NCI-H748 (cell line): ENCODE measurements at regions not wholly inside any gene's neighbourhood (a gene's known extent, or its start where the extent isn't known, plus 50 kb on each side); places are given as distances from the start of the nearest gene placed in this dataset.
"Not testable (repeated sequence)": the region's sequence is repeated elsewhere in the genome, so short reads cannot be mapped to it uniquely, and the experiment has no call there.

Experiments
- DNase-seq: peaks from one replicate; lab custom pipeline; 2025; ENCODE audit not compliant: unreplicated experiment; lab: John Stamatoyannopoulos, UW

DNA sequence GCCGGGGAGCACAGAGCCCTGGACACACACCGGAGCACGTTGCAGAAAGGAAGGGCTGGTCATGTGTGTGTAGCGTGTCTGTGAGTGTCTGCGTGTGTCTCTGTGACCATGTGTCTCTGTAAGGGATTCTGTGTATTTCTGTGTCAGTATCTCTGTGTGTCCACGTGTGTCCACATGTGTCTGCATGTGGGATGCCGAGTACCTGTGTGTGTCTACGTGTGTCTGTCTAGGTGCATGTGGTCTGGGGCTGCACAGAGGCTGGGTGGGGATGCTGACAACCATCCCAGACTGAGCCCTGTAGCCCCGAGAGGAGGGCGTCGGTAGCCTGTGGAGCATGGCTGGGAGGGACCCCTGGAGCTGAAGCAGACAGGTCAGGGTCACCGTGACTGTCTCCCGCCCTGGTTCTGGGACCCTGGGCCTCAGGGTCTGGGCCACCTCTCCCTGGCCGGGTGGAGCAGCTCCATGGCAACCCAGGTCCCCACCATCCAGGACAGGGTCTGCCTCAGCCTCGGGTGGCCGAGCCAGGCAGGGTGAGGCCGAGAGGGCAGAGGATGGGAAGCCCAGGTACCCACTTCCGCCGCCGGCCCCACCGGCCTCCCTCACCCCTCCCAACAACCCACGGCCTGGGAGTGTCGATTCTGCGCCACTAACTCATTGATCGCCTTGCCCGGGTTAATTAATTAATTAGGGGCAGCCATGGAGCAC is 122.7 kb downstream of the FAM53A start:
- no peak for DNase-seq

DNA sequence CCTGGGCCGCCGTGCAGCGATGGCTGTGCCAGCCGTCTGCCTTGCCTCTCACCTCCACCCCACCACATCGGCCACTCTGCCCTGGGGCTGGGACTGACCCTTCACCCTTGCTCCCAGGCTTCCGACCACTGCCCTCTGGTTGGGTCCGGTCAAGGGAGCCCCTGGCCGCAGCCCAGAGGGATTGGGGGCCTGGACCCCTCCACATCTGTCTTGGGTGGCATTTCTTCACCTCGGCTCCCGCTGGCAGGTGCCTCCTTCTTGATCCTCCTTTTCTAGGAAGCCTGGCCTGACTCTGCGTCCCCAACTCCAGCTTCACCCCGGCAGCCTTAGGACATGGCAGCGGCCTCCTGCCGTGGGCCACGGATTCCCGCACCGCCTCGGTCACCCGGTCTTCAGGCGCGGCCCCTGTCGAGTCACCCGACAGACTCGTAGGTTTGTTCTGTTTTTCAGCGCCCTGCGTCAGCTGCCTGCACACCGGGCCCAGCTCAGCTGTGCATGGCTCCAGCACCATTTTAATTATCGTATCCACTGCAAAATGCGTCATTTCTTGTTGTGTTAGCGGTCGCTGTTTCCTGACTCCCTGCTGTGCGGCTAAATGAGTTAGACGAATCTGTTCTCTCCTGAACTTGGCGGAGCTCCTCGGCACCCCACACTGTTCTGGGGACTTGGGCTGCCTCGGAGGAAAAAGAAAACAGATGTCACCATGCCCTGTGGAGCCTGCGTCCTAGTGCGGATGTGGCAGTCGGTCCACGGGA is 124.0 kb downstream of the FAM53A start:
- no peak for DNase-seq

DNA sequence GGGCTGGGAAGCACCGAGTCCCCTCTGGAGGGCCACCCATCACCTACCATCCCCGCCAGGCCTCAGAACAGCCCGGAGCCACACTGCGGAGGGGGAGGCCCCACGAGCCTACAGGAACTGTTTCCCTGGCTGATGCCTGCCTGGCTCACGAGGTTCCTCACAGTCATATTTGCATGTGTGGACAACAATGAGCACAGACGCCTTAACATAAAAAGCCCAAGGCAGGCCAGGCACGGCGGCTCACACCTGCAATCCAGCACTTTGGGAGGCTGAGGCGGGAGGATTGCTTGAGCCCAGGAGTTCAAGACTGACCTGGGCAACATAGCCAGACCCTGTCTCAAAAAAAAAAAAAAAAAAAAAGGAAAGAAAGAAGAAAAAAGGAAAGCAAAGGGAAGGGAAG is 125.9 kb downstream of the FAM53A start:
- no peak for DNase-seq

DNA sequence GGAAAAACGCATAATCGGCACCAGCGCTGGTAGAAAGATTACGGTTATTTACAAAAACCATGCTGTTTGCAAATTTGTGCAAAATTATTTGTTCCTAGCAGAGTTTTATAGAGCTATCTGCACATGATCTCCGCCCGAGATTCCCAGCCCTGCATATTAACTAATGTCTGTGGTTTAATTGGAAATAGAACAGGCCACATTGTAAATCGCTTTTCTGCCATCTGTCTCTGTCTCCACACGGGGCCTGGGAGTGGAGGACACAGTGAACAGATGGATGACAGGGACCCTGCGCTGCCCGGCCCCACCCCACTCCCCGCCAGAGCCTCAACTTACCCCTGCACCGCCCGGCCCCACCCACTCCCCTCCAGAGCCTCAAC is 126.9 kb downstream of the FAM53A start:
- no peak for DNase-seq

DNA sequence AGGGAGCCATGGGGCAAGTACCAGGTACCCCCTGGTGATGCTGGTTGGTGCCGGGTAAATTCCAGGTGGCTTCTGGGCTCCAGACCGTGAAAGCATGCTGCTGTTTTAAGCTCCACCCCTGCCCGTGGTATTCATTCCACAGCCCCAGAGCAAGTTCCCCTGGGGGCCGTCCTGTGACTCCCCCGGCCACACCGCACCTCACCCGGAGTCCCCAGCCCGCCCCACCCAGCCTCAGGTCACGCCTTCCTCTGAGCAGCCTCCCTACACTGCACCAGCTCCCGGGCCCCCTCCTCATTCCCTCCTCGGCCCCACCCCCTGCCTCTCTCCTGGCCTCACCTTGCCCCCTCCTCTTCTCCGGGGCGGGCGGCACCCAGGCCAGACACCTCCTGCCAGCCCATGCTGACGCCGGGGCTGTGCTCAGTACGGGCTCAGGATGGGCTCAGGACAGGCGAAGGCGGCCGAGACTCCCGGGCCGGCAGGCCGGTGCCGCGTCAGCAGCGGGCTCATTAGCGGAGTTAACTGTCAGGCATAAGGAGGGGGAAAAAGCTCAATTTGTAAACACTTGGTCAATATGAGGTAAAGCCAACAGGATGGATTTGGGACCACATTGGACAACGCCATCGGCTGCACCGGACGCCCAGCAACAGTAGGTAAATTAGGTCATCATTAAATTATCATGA is 127.4 kb downstream of the FAM53A start:
- DNase-seq = no peak

DNA sequence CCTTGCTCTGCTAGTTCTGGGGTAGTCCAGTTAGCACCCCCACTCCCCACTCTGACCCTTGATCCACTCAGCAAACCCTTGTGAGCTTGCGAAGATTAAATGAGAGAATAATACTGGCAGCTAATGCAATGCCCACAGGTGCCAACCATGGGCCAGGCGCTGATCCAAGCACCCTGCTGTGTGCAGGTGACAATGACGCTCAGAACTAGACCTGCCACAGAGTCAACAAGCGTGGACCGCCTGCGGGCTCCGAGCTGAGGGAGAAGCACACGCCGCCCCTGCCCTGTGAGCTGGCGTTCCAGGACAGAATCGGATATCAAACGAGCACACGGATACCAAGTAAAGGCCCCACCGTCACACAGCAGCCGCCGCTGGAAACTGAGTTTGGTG is 129.2 kb downstream of the FAM53A start:
- DNase-seq = peak; percentile 52

DNA sequence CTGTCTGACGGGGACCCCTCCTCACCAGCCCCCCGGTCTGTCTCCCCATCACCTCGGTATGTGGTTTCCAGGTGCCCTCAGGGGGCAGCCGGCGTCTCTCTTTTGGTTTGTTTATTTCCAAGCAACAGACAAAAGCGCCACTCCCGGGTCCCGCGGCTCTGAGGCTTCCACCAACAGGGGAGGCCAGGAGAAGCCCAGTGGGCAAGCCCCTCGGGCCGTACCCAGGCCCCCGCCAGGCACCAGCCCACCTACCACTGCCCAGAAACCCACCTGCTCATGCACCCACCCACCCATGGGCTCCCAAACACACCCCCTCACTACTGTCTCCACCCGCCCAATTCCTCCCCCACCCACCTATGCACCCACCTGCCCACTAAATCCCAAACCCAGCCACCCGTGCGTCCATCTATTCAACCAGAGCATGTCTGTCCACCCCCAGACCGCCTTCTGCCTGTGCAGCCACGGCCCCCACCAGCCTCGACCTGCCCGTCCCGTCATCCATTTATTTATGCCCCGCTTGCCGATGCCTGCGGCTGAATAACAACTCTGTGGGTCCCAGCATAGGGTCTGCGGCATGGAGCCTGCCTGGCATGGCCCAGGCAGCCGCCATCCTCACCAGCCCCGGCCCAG is 129.8 kb downstream of the FAM53A start:
- DNase-seq = no peak

DNA sequence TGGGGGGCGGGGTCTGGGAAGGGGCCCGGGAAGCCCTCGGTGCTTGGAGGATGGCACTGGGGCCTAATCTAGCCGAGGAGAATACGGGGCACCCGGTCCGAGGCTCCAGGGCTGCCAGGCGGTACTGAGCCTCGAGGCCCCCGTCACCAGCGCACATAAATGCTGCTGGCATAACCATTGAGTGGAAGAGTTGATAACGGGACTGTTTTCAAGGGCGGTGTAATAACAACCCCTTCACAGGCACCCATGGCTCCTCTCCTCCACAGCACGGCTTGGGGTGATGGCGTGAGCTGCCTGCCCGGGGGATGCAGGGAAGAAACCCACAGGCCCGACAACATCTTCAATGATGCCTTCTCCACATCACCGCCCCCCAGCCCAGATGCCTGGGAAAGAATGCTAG is 130.7 kb downstream of the FAM53A start:
- no peak for DNase-seq

DNA sequence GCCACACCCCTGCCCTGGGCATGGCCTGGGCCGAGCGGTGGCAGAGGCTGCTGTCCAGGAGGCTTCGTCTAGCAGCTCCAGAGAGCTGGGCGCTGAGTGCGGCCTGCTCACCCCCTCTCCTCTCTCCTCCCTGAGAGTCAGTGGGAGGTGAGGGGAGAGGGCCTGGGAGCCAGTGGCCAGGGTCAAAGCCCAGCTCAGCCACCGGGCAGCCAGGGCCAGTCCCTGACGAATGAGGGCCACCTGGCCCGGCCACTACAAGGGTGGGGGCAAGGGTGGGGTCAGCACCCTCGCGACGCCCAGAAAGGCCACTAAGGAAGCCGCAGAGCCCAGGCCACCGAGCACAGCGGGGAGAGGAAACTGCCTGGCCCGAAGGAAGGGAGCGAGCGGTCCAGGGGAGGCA is 131.7 kb downstream of the FAM53A start:
- DNase-seq = no peak

DNA sequence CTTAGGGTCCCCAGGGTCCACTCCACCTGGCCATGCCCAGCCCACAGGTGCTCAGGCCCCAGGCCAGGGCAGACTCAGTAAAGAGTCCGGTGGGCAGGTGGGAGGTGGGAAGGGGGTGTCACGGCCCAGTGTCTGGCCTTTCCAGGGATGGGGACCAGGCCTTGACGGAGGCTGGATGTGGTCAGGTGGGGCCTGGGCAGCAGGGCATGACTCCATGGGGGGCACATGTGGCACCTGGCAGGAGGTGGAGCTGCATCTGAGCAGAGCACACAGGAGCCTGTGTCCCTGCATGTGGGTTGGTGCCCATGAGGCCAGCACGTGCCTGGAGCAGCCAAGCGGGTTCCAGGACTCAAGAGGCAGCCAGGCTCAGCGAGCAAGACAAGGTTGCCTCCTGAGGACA is 132.9 kb downstream of the FAM53A start:
- DNase-seq = no peak

DNA sequence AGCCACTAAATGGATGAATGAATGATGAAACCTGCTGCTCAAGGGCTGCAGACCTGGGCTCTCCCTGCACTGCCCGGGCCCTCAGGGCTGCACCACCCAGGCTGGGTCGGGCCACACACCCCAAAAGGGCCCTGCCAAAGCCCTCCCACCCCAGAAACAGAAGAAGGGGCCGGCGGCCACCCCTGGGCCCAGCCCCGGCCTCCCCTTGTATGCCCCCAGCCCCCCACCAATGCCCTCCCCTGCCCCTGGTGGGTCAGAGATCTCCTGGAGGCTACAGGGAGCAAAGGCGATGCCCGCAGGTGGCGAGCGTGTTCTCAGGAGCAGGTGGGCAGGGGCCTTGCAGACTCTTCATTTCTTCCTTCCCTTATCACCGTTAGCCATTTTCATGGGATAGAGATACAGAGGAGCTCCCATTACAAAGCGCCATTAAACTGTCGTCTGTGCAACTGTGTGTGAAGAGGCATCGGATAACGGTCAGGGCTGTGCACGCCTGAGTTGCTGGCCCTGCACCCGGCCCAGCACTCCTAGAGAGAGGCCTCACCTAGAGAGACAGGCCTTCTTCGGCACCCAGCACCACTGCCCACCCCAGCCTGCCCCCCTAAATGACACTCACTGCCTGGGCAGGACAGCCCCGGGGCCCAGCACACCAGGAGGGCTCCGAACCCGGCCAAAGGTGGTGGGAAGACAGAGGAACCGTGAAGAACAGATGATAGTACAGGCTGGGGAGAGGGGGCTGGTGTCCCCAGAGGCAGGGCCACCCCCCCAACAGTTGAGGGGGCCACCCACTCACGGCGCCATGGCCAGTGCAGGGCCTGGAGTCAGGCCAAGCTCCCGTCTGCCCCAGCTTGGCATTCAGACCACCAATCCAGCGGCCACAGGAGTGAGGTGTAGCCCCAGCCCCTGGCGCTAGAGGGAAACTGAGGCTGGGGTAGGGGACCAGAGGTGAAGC is 133.7 kb downstream of the FAM53A start:
- no peak for DNase-seq

DNA sequence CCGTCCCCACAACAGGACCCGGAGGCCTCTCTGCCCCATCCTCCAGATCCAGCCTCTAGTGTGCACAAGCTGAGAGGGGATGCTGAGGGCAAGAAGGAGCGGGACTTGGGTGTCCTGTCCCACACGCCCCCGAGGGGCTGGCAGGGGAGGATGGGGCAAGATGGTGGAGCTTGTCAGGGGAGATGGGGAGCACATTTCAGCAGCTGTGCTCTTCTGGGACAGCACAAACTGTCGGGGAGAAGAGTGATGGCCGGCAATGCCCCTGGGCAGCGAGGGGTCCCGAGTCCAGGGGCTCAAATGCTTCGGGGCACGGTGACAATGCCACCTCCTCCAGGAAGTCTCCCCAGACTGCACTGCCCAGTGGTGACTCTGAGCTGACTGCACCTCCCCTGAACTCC is 134.5 kb downstream of the FAM53A start:
- no peak for DNase-seq

DNA sequence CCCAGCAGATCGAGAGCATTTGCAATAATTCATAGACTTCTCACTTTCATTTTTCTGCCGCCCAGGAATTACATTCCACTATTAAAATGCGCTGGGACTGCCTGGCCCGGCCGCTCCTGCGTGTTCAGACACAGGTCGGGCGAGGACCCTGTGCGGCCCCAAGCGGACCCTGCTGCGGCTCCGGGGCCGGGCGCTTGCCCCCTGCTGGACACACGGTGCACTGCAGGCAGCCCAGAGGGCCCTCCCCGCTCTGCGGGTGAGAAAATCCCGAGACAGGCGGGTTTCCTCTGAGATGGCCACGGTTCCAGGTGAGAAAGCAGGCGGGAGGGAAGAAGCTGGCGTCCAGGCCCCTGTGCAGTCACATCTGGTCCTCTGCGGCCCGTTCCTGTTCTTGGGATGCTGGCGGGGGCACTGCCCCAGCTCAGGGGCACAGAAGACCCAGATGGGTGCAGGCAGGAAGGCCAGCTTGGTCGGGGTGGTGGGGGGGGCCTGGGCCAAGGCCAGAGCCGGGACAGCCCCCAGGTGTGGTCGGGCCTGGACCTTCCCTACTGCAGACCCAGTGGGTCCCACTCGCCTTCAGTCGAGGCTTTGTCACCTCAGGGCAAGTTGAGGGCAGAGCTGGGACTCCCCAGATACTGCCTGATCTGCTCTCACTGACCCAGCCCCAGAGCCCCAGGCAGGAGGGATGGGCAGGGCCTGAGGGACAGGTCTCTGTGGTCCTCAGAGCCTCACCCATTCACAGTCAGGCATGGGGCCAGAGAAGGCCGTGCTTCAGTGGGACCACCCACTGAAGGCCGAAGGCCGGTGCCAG is 135.1 kb downstream of the FAM53A start:
- peak; percentile 9 for DNase-seq

DNA sequence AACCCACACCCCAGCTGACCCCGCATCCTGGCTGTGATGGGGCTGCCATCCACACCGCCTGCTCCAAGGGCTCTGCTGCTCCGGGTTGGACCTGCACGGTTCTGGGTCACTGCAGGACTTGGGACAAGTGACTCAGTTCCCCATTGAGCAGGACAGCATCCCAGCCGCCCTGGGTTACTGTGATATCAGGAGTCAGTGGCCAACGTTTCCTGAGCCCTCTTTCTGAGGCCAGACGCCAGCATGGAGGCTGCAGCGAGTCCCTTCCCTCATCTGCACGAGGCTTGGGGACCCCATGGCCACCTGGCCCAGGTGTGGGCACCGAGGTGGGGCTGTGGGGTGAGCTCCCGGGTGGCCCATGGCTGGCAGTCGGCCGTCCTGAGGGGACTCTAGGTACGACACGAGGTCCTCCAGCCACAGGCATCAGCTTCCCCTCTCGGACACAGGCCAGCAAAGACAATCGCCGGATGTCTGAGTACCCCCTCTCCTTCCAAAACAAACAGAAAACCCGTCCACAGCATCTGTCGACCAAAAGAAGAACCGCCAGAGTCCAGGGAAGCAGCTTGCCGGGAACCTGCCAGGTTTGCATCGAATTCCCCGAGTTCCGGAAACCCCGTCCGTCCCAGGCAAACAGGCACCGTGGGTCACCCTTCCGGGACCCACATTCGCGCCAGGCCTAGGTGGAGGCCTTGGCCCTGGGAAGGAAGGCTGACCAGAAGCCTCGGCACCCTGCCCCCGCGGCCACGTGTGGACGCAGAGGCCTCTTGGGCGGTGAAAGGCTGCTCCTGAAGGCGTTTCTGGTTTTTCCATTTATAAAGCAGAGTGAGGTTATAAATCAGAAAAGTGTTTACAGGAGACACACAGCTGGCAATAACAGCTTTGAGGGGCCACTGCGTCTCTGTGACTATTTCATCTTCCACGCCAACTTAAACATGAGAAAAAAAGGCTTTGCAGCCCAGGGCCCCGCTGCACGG is 136.0 kb downstream of the FAM53A start:
- DNase-seq = no peak

DNA sequence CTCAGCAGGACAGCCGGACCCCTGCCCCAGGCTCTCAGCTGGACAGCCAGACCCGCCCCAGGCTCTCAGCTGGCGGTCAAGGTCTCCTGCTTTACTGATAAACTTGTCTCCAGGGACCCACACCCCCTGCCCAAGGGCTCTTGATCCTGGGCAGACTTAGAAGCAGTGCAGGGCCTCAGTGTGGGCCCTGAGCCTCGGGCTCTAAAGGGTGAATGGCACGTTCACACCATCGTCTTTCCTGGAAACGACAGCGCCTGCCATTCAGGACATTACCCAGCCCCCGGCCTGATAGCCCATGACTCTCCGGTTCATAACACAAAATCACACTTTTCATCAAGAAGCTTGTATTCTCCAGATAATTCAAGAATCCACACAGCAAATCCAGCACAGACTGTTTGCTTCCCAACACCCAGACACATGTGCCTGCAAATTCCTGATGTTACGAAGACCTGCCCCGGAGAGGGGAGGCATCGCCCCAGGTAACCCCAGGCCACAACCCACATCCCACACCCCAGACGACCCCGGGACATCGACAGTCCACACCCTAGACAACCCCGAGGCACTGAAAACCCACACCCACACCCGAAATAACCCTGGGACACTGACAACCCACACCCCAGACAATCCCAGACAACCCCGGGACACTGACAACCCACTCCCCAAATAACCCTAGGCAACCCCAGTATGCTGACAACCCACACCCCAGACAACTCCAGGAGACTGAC is 136.8 kb downstream of the FAM53A start:
- DNase-seq = no peak

DNA sequence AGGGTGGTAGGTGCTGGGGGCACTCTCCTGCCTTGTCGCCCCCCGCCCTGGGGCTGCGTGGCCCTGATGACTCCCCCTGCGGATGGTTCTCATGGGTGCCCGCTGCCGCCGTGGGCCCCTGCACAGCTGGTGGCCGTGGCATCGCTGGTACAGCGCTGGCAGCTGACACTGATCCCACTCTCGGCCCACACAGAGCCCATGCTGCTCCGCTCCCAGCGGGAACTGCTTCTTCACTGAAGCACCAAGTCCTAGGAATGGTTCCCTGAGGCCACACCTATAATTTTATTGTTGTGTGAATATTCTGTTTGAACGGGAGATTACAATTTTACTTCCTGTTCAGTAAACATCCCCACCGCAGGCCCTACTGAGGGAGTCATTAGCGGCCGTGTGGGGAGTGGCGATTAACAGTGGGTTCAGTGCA is 138.6 kb upstream of the NKX1-1 start:
- DNase-seq = peak; percentile 47

DNA sequence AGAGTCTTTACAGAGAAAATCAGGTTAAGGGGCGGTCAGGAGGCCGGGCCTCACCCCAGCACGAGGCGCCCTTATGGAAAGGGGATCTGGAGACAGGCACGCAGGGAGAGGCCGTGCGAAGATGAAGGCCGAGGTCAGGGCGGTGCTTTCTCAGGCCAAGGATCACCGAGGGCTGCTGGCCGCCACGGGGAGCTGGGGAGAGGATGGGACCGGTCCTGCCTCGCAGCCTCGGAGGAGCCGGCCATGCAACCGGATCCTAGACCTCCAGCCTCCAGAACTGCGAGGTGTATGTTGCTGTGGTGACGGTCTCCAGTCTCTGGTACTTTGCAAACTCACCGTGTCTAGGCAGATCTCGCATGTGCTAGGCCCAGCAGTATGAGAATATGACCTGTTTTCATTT is 138.2 kb upstream of the NKX1-1 start:
- DNase-seq = not testable (repeated sequence)

DNA sequence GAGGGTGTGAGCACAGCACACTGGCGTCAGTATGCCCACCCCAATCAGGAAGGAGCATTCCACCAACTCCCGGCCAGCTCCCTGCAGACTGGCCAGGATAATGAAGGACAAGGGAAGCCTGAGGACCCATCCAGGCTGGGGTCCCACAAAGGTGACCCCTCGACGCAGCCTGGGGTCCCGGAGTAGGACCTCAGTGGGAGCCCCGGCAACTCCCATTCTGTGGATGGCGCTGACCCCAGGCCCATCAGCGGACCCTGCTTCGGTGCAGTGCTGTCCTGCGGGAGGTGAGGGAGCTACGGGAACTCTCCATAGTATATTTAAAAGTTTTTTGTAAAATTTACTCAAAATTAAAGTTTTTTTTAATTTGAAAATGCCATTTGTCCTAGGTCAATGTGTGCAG is 137.7 kb upstream of the NKX1-1 start:
- DNase-seq = no peak
